ENCODE measurements at regions not wholly inside any gene's neighbourhood (a gene's known extent, or its start where the extent isn't known, plus 50 kb on each side); places are given as distances from the start of the nearest gene placed in this dataset.
"Not testable (repeated sequence)": the region's sequence is repeated elsewhere in the genome, so short reads cannot be mapped to it uniquely, and the experiment has no call there.

DNA sequence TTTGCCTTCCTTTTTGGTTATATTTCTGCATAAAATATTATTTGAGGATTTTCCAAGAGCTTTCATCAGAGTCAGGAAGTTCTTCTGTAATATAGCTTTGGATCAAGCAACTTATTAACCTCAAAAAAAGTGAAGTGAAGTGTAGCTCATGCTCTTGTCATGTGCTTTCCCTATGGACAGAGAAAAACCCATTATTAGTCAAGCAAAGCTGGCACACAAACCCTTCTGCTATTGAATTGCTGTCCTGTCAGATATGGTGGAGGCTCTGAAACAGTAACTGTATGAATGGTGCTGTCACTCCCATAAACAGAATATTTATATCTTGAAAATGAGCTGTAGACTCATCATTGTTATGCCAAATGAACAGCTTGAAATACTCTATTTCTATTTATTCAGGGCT, 1533.3 kb downstream of the RPIA start:
- TF ChIP-seq, protein P1, sequence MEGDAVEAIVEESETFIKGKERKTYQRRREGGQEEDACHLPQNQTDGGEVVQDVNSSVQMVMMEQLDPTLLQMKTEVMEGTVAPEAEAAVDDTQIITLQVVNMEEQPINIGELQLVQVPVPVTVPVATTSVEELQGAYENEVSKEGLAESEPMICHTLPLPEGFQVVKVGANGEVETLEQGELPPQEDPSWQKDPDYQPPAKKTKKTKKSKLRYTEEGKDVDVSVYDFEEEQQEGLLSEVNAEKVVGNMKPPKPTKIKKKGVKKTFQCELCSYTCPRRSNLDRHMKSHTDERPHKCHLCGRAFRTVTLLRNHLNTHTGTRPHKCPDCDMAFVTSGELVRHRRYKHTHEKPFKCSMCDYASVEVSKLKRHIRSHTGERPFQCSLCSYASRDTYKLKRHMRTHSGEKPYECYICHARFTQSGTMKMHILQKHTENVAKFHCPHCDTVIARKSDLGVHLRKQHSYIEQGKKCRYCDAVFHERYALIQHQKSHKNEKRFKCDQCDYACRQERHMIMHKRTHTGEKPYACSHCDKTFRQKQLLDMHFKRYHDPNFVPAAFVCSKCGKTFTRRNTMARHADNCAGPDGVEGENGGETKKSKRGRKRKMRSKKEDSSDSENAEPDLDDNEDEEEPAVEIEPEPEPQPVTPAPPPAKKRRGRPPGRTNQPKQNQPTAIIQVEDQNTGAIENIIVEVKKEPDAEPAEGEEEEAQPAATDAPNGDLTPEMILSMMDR (IDR thresholded peaks at IDR 0.05): not testable (repeated sequence)
- not testable (repeated sequence) for TF ChIP-seq POLR2A (IDR thresholded peaks at IDR 0.05)

Measured in gastroesophageal sphincter (tissue), 3 donors.